ENCODE measurements at regions not wholly inside any gene's neighbourhood (a gene's known extent, or its start where the extent isn't known, plus 50 kb on each side); places are given as distances from the start of the nearest gene placed in this dataset.

GRCh38 chr20:7601431-7601830 lies 338.8 kb downstream of the HAO1 start:
- Histone ChIP-seq H3K36me3 (replicated peaks; ENCODE audit: control insufficient read depth, insufficient read depth, low read length) (no peaks in the 10 kb centered on the region), H3K4me3 (ENCODE audit: insufficient read depth, low read depth, low read length) (no peak overlapping the region), H3K27me3 (ENCODE audit: control insufficient read depth, insufficient read depth, low read length) (no peaks in the 10 kb centered on the region)
- DNase-seq = no peak

DNA sequence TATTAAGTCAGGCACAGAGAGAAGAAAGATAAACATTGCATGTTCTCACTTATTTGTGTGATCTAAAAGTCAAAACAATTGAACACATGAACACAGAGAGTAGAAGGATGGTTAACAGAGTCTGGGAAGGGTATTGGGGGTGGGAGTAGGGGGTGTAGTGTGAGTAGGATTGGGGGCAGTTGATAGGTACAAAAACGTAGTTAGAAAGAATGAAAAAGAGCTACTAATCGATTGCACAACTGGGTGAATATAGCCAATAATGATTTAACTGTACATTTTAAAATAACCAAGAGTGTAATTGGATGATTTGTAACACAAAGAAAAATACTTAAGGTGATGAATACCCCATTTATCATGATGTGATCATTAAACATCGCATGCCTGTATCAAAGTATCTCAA lies 333.3 kb downstream of the HAO1 start:
- no peak for DNase-seq
- Histone ChIP-seq H3K27me3 (ENCODE audit: control insufficient read depth, insufficient read depth, low read length) (no peaks in the 10 kb centered on the region), H3K36me3 (replicated peaks; ENCODE audit: control insufficient read depth, insufficient read depth, low read length) (no peaks in the 10 kb centered on the region), H3K4me3 (ENCODE audit: insufficient read depth, low read depth, low read length) (no peak overlapping the region)

DNA sequence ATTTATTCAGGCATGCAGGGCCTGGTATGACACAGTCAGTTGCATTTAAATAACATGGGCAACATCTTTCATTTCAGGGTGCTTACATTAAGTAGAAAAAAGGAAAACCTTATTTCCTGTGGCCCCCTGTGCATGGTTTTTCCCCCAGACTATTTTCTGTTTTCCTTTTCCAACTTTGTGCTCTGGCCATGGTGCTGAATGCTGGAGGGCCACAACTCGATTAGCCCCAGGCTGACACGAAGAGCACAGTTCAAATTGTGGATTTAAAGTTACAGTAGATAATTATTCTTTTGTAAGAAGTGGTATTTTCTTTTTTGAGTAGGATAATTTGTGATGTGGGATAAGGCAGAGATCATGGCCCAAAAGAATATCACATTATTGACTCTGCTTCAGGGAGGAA lies 332.0 kb downstream of the HAO1 start:
- no peaks in the 10 kb centered on the region for H3K27me3 ChIP-seq (ENCODE audit: control insufficient read depth, insufficient read depth, low read length)
- no peak for DNase-seq
- H3K36me3 ChIP-seq (replicated peaks; ENCODE audit: control insufficient read depth, insufficient read depth, low read length) = no peaks in the 10 kb centered on the region
- H3K4me3 ChIP-seq (ENCODE audit: insufficient read depth, low read depth, low read length) = no peak overlapping the region

DNA sequence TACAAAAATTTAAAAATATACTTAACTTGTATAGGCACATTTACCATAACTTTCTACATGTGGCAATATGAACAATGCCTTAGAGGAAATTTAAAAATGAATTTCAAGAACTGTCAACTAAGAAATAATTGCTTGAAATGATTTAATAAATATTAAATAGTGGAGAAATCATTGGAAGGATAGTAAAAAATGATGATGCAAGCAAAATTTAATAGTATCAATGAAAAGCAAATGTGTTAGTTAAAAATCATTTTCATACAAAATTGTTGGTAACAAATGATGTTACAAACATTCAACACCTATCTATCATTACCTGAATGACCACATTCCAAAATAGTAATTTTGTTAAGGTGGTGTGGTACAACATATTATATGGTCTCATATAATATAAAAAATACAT lies 331.0 kb downstream of the HAO1 start:
- no peak overlapping the region for H3K4me3 ChIP-seq (ENCODE audit: insufficient read depth, low read depth, low read length)
- DNase-seq = no peak
- H3K27me3 ChIP-seq (ENCODE audit: control insufficient read depth, insufficient read depth, low read length) = no peaks in the 10 kb centered on the region
- H3K36me3 ChIP-seq (replicated peaks; ENCODE audit: control insufficient read depth, insufficient read depth, low read length) = no peaks in the 10 kb centered on the region

- Histone ChIP-seq H3K36me3 (replicated peaks; ENCODE audit: control insufficient read depth, insufficient read depth, low read length) (no peaks in the 10 kb centered on the region), H3K27me3 (ENCODE audit: control insufficient read depth, insufficient read depth, low read length) (no peaks in the 10 kb centered on the region), H3K4me3 (ENCODE audit: insufficient read depth, low read depth, low read length) (no peak overlapping the region)
- DNase-seq = no peak
Measured at GRCh38 chr20:7610681-7611080, 329.6 kb downstream of the HAO1 start.

- H3K4me3 ChIP-seq (ENCODE audit: insufficient read depth, low read depth, low read length) = no peak overlapping the region
- no peaks in the 10 kb centered on the region for H3K27me3 ChIP-seq (ENCODE audit: control insufficient read depth, insufficient read depth, low read length)
- no peak for DNase-seq
- no peaks in the 10 kb centered on the region for H3K36me3 ChIP-seq (replicated peaks; ENCODE audit: control insufficient read depth, insufficient read depth, low read length)
Measured at GRCh38 chr20:7617797-7618196, 322.5 kb downstream of the HAO1 start.

DNA sequence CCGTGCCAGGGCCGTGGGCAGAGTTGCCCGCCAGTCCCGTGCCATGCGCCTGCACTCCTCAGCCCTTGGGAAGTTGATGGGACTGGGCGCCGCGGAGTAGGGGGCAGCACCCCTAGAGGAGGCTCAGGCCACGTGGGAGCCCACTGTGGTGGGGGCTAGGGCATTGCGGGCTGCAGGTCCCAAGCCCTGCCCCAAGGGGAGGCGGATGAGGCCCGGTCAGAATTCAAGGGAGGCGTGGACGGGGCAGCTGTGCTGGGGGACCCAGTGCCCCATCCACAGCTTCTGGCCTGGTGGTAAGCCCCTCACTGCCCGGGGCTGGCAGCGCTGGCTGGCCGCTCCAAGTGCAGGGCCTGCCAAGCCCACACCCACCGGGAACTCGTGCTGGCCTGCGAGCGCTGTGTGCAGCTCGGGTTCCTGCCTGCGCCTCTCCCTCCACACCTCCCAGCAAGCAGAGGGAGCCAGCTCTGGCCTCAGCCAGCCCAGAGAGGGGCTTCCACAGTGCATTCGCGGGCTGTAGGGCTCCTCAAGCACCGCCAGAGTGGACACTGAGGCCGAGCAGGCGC lies 317.8 kb downstream of the HAO1 start:
- no peak for DNase-seq
- Histone ChIP-seq H3K27me3 (ENCODE audit: control insufficient read depth, insufficient read depth, low read length) (no peaks in the 10 kb centered on the region), H3K36me3 (replicated peaks; ENCODE audit: control insufficient read depth, insufficient read depth, low read length) (no peaks in the 10 kb centered on the region), H3K4me3 (ENCODE audit: insufficient read depth, low read depth, low read length) (no peak overlapping the region)

DNA sequence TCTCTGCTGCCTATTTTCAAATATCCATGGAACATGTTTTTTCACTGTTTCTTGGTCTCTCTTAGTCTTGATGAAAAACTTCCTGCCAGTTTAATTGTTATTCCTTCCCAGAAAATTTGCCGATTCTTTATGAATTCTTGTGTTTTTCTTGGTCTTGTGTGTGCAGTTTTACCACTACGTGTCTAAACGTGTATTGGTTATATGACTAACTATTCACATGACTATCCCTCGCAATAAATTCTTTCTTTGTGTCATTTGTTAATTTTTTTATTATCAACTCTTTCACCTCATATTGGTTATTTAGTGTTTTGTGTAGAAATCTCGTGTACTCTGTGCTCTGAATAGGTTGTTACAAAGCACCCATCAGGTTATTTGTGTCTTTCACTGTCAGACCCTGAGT lies 315.4 kb downstream of the HAO1 start:
- Histone ChIP-seq H3K4me3 (ENCODE audit: insufficient read depth, low read depth, low read length) (no peak overlapping the region), H3K36me3 (replicated peaks; ENCODE audit: control insufficient read depth, insufficient read depth, low read length) (no peaks in the 10 kb centered on the region), H3K27me3 (ENCODE audit: control insufficient read depth, insufficient read depth, low read length) (no peaks in the 10 kb centered on the region)
- DNase-seq = no peak

GRCh38 chr20:7627734-7628663 lies 312.3 kb downstream of the HAO1 start:
- H3K4me3 ChIP-seq (ENCODE audit: insufficient read depth, low read depth, low read length) = no peak overlapping the region
- no peaks in the 10 kb centered on the region for H3K27me3 ChIP-seq (ENCODE audit: control insufficient read depth, insufficient read depth, low read length)
- no peaks in the 10 kb centered on the region for H3K36me3 ChIP-seq (replicated peaks; ENCODE audit: control insufficient read depth, insufficient read depth, low read length)
- no peak for DNase-seq

GRCh38 chr20:7629880-7630279 lies 310.4 kb downstream of the HAO1 start:
- Histone ChIP-seq H3K36me3 (replicated peaks; ENCODE audit: control insufficient read depth, insufficient read depth, low read length) (no peaks in the 10 kb centered on the region), H3K4me3 (ENCODE audit: insufficient read depth, low read depth, low read length) (no peak overlapping the region), H3K27me3 (ENCODE audit: control insufficient read depth, insufficient read depth, low read length) (no peaks in the 10 kb centered on the region)
- no peak for DNase-seq

GRCh38 chr20:7637184-7637583 lies 303.1 kb downstream of the HAO1 start:
- Histone ChIP-seq H3K27me3 (ENCODE audit: control insufficient read depth, insufficient read depth, low read length) (no peaks in the 10 kb centered on the region), H3K36me3 (replicated peaks; ENCODE audit: control insufficient read depth, insufficient read depth, low read length) (no peaks in the 10 kb centered on the region), H3K4me3 (ENCODE audit: insufficient read depth, low read depth, low read length) (no peak overlapping the region)
- DNase-seq = no peak

GRCh38 chr20:7650086-7650879 lies 290.0 kb downstream of the HAO1 start:
- Histone ChIP-seq H3K27me3 (ENCODE audit: control insufficient read depth, insufficient read depth, low read length) (no peaks in the 10 kb centered on the region), H3K36me3 (replicated peaks; ENCODE audit: control insufficient read depth, insufficient read depth, low read length) (no peaks in the 10 kb centered on the region), H3K4me3 (ENCODE audit: insufficient read depth, low read depth, low read length) (no peak overlapping the region)
- DNase-seq = no peak

GRCh38 chr20:7654231-7654630 lies 286.0 kb downstream of the HAO1 start:
- Histone ChIP-seq H3K4me3 (ENCODE audit: insufficient read depth, low read depth, low read length) (no peak overlapping the region), H3K27me3 (ENCODE audit: control insufficient read depth, insufficient read depth, low read length) (no peaks in the 10 kb centered on the region), H3K36me3 (replicated peaks; ENCODE audit: control insufficient read depth, insufficient read depth, low read length) (no peaks in the 10 kb centered on the region)
- DNase-seq = no peak

GRCh38 chr20:7656687-7657467 lies 283.4 kb downstream of the HAO1 start:
- H3K27me3 ChIP-seq (ENCODE audit: control insufficient read depth, insufficient read depth, low read length) = no peaks in the 10 kb centered on the region

More at GRCh38 chr20:7656687-7657467, 283.4 kb downstream of the HAO1 start:
- Histone ChIP-seq H3K4me3 (ENCODE audit: insufficient read depth, low read depth, low read length) (no peak overlapping the region), H3K36me3 (replicated peaks; ENCODE audit: control insufficient read depth, insufficient read depth, low read length) (no peaks in the 10 kb centered on the region)
- DNase-seq = no peak

Data from H7 (cell line).